GM23338 (cell line): ENCODE measurements at regions not wholly inside any gene's neighbourhood (a gene's known extent, or its start where the extent isn't known, plus 50 kb on each side); places are given as distances from the start of the nearest gene placed in this dataset.

ENCODE experiments used
- ATAC-seq: fragments of 200-7000 bp; cut with Tn5 transposase; 3 replicates; pipeline ENCODE4 v1.9.1; 2020
- DNase-seq: peaks from one replicate; pipeline ENCODE4 v3.0.0-alpha.2; 2015; ENCODE audit warnings: low spot score
- H2AFZ ChIP-seq: fragments of 200-600 bp; sonication (generic); 2 replicates; pipeline ENCODE4 v1.8.0; 2016; ENCODE audit warnings: antibody characterized with exemption, mild to moderate bottlenecking, moderate library complexity
- H3F3A ChIP-seq: fragments of 200-600 bp; sonication (generic); replicated peaks from 2 replicates; pipeline ENCODE4 v1.8.0; 2017; ENCODE audit warnings: antibody characterized with exemption, mixed run types, low read depth
- H3K27ac ChIP-seq: fragments of 200-600 bp; sonication (generic); 2 replicates; pipeline ENCODE4 v1.6.1; 2016; ENCODE audit warnings: low read depth
- H3K27me3 ChIP-seq: fragments of 200-600 bp; sonication (generic); 2 replicates; pipeline ENCODE4 v1.8.0; 2016; ENCODE audit warnings: mild to moderate bottlenecking, mixed run types, moderate library complexity; ENCODE audit not compliant: insufficient read depth
- H3K36me3 ChIP-seq: fragments of 200-600 bp; sonication (generic); 2 replicates; pipeline ENCODE4 v1.8.0; 2016; ENCODE audit warnings: mild to moderate bottlenecking; ENCODE audit not compliant: insufficient read depth
- H3K4me1 ChIP-seq: fragments of 200-600 bp; sonication (generic); 2 replicates; pipeline ENCODE4 v1.8.0; 2016; ENCODE audit warnings: mild to moderate bottlenecking, moderate library complexity; ENCODE audit not compliant: insufficient read depth
- H3K4me2 ChIP-seq: fragments of 200-600 bp; sonication (generic); 2 replicates; pipeline ENCODE4 v1.7.1; 2017; ENCODE audit warnings: mixed run types
- H3K4me3 ChIP-seq: fragments of 200-600 bp; sonication (generic); 2 replicates; pipeline ENCODE4 v1.6.1; 2016; ENCODE audit warnings: mixed run types
- H3K79me2 ChIP-seq: fragments of 200-600 bp; sonication (generic); replicated peaks from 2 replicates; pipeline ENCODE4 v1.8.0; 2017; ENCODE audit warnings: mild to moderate bottlenecking; ENCODE audit not compliant: insufficient read depth
- H3K9me2 ChIP-seq: fragments of 200-600 bp; sonication (generic); 2 replicates; pipeline ENCODE4 v1.8.0; 2017; ENCODE audit not compliant: insufficient read depth
- H4K20me1 ChIP-seq: fragments of 200-600 bp; sonication (generic); replicated peaks from 2 replicates; pipeline ENCODE4 v1.8.0; 2017; ENCODE audit warnings: mild to moderate bottlenecking; ENCODE audit not compliant: insufficient read depth
- H3K27ac Mint-ChIP-seq: 2 replicates; pipeline ENCODE4 v1.8.0; 2020; ENCODE audit warnings: inconsistent platforms, mild to moderate bottlenecking, moderate library complexity, mixed read lengths
- H3K27me3 Mint-ChIP-seq: 3 replicates; pipeline ENCODE4 v1.8.0; 2022; ENCODE audit warnings: low read depth, mild to moderate bottlenecking, moderate library complexity, mixed read lengths, inconsistent platforms; ENCODE audit not compliant: insufficient read depth, poor library complexity
- H3K36me3 Mint-ChIP-seq: 3 replicates; pipeline ENCODE4 v1.8.0; 2021; ENCODE audit warnings: low read depth, mild to moderate bottlenecking, inconsistent platforms, moderate library complexity, mixed read lengths
- H3K4me1 Mint-ChIP-seq: 3 replicates; pipeline ENCODE4 v1.8.0; 2020; ENCODE audit warnings: mild to moderate bottlenecking, inconsistent platforms, mixed read lengths
- H3K4me3 Mint-ChIP-seq: 3 replicates; pipeline ENCODE4 v1.8.0; 2021; ENCODE audit warnings: moderate library complexity, mild to moderate bottlenecking, inconsistent platforms, mixed read lengths
- H3K9me3 Mint-ChIP-seq: 3 replicates; pipeline ENCODE4 v1.8.0; 2020; ENCODE audit warnings: moderate library complexity, mild to moderate bottlenecking, inconsistent platforms, mixed read lengths
- CREB1 ChIP-seq: fragments of 250-450 bp; sonication (Bioruptor Pico); IDR thresholded peaks from 2 replicates; pipeline ENCODE4 v1.5.0; 2020; ENCODE audit warnings: low read depth, mild to moderate bottlenecking, moderate library complexity
- EZH2 ChIP-seq: fragments of 200-600 bp; sonication (generic); IDR thresholded peaks from one replicate; pipeline ENCODE4 v1.8.0; 2017; ENCODE audit warnings: antibody characterized with exemption, mild to moderate bottlenecking, low read depth; ENCODE audit not compliant: unreplicated experiment
- JUNB ChIP-seq: IDR thresholded peaks from one replicate; pipeline ENCODE4 v1.6.1; 2016; ENCODE audit warnings: antibody characterized with exemption; ENCODE audit not compliant: unreplicated experiment
- NANOG ChIP-seq: IDR thresholded peaks from 2 replicates; pipeline ENCODE4 v1.6.1; 2016; ENCODE audit warnings: antibody characterized with exemption, borderline replicate concordance
- POLR2AphosphoS5 ChIP-seq: IDR thresholded peaks from 2 replicates; pipeline ENCODE4 v1.6.1; 2016; ENCODE audit warnings: antibody characterized with exemption, low read depth
- STAT1 ChIP-seq: IDR thresholded peaks from one replicate; pipeline ENCODE4 v1.6.1; 2016; ENCODE audit warnings: antibody characterized with exemption; ENCODE audit not compliant: unreplicated experiment
- ZNF114 ChIP-seq: fragments of 250-450 bp; sonication (Bioruptor Pico); IDR thresholded peaks from 2 replicates; pipeline ENCODE4 v1.5.0; 2020; ENCODE audit warnings: mild to moderate bottlenecking, moderate library complexity
- ZNF331 ChIP-seq: fragments of 250-450 bp; sonication (Bioruptor Pico); IDR thresholded peaks from 2 replicates; pipeline ENCODE4 v1.5.0; 2020; ENCODE audit warnings: low read depth, mild to moderate bottlenecking, moderate library complexity
- TF ChIP-seq, protein P1 (sequence below), 2 experiments: fragments of 200-600 bp in 1 of 2; sonication (generic) in 1 of 2; conservative IDR thresholded peaks; 2 replicates each; pipeline versions ENCODE4 v1.5.1 to v1.6.1; 2016 to 2017; ENCODE audit warnings: antibody characterized with exemption in 2 of 2, low read depth in 2 of 2, mild to moderate bottlenecking in 2 of 2, moderate library complexity in 1 of 2
- TF ChIP-seq, protein P2 (sequence below): fragments of 250-450 bp; sonication (Bioruptor Pico); IDR thresholded peaks from 2 replicates; pipeline ENCODE4 v1.5.0; 2020; ENCODE audit warnings: mild to moderate bottlenecking, moderate library complexity
- TF ChIP-seq, protein P3 (sequence below): IDR thresholded peaks from 2 replicates; pipeline ENCODE4 v1.6.1; 2016; ENCODE audit warnings: antibody characterized with exemption

DNA sequence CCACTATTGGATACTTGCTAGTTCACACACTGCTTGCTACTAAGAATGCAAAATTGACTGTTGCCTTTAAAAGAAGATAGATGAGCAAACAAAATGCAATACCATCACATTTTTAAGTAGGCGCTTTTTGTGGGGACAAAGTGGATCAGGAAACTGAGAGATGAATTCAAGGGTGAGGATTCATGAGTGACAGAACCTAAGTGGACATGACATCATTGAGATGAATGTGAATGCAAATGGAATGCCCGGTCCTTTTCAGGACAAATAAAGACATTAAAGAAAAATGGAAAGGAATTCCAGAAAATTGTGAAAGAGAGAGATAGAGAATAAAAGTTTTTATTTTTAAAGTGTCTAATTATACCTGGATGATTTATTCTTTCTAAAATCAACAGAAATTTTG, 106.3 kb upstream of the AKR1E2 start:
- Mint-ChIP-seq H3K4me3 (no peak overlapping the region), H3K9me3 (no peaks in the 10 kb centered on the region), H3K36me3 (no peaks in the 10 kb centered on the region), H3K4me1 (peaks cover 7% of the 10 kb centered on the region; the same call in 2 of the 3 replicates), H3K27ac (no peak overlapping the region), H3K27me3 (peaks cover 1% of the 10 kb centered on the region)
- Histone ChIP-seq H3K4me1 (no peaks in the 10 kb centered on the region), H3K79me2 (no peaks in the 10 kb centered on the region), H3K9me2 (no peaks in the 10 kb centered on the region), H3K4me3 (no peak overlapping the region), H3F3A (no peaks in the 10 kb centered on the region), H2AFZ (no peak overlapping the region), H3K27ac (no peak overlapping the region), H3K27me3 (no peaks in the 10 kb centered on the region), H3K36me3 (no peaks in the 10 kb centered on the region), H3K4me2 (no peak overlapping the region), H4K20me1 (no peaks in the 10 kb centered on the region)
- no peak for ATAC-seq
- no peak for DNase-seq
- TF ChIP-seq CREB1 (CRISPR knock-in tag), result no peak
- TF ChIP-seq ZNF331, result no peak
- no peak for TF ChIP-seq EZH2
- no peak for TF ChIP-seq STAT1
- TF ChIP-seq, protein P1, sequence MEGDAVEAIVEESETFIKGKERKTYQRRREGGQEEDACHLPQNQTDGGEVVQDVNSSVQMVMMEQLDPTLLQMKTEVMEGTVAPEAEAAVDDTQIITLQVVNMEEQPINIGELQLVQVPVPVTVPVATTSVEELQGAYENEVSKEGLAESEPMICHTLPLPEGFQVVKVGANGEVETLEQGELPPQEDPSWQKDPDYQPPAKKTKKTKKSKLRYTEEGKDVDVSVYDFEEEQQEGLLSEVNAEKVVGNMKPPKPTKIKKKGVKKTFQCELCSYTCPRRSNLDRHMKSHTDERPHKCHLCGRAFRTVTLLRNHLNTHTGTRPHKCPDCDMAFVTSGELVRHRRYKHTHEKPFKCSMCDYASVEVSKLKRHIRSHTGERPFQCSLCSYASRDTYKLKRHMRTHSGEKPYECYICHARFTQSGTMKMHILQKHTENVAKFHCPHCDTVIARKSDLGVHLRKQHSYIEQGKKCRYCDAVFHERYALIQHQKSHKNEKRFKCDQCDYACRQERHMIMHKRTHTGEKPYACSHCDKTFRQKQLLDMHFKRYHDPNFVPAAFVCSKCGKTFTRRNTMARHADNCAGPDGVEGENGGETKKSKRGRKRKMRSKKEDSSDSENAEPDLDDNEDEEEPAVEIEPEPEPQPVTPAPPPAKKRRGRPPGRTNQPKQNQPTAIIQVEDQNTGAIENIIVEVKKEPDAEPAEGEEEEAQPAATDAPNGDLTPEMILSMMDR (conservative IDR thresholded peaks at IDR 0.05; ENCODE audit: low read depth in 2 of 2), result no peak
- no peak for TF ChIP-seq ZNF114
- TF ChIP-seq NANOG, result no peak
- TF ChIP-seq, protein P2, sequence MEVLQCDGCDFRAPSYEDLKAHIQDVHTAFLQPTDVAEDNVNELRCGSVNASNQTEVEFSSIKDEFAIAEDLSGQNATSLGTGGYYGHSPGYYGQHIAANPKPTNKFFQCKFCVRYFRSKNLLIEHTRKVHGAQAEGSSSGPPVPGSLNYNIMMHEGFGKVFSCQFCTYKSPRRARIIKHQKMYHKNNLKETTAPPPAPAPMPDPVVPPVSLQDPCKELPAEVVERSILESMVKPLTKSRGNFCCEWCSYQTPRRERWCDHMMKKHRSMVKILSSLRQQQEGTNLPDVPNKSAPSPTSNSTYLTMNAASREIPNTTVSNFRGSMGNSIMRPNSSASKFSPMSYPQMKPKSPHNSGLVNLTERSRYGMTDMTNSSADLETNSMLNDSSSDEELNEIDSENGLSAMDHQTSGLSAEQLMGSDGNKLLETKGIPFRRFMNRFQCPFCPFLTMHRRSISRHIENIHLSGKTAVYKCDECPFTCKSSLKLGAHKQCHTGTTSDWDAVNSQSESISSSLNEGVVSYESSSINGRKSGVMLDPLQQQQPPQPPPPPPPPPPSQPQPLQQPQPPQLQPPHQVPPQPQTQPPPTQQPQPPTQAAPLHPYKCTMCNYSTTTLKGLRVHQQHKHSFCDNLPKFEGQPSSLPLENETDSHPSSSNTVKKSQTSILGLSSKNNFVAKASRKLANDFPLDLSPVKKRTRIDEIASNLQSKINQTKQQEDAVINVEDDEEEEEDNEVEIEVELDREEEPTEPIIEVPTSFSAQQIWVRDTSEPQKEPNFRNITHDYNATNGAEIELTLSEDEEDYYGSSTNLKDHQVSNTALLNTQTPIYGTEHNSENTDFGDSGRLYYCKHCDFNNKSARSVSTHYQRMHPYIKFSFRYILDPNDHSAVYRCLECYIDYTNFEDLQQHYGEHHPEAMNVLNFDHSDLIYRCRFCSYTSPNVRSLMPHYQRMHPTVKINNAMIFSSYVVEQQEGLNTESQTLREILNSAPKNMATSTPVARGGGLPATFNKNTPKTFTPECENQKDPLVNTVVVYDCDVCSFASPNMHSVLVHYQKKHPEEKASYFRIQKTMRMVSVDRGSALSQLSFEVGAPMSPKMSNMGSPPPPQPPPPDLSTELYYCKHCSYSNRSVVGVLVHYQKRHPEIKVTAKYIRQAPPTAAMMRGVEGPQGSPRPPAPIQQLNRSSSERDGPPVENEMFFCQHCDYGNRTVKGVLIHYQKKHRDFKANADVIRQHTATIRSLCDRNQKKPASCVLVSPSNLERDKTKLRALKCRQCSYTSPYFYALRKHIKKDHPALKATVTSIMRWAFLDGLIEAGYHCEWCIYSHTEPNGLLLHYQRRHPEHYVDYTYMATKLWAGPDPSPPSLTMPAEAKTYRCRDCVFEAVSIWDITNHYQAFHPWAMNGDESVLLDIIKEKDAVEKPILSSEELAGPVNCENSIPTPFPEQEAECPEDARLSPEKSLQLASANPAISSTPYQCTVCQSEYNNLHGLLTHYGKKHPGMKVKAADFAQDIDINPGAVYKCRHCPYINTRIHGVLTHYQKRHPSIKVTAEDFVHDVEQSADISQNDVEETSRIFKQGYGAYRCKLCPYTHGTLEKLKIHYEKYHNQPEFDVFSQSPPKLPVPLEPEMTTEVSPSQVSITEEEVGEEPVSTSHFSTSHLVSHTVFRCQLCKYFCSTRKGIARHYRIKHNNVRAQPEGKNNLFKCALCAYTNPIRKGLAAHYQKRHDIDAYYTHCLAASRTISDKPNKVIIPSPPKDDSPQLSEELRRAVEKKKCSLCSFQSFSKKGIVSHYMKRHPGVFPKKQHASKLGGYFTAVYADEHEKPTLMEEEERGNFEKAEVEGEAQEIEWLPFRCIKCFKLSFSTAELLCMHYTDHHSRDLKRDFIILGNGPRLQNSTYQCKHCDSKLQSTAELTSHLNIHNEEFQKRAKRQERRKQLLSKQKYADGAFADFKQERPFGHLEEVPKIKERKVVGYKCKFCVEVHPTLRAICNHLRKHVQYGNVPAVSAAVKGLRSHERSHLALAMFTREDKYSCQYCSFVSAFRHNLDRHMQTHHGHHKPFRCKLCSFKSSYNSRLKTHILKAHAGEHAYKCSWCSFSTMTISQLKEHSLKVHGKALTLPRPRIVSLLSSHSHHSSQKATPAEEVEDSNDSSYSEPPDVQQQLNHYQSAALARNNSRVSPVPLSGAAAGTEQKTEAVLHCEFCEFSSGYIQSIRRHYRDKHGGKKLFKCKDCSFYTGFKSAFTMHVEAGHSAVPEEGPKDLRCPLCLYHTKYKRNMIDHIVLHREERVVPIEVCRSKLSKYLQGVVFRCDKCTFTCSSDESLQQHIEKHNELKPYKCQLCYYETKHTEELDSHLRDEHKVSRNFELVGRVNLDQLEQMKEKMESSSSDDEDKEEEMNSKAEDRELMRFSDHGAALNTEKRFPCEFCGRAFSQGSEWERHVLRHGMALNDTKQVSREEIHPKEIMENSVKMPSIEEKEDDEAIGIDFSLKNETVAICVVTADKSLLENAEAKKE (CRISPR knock-in tag), result no peak
- TF ChIP-seq, protein P3, sequence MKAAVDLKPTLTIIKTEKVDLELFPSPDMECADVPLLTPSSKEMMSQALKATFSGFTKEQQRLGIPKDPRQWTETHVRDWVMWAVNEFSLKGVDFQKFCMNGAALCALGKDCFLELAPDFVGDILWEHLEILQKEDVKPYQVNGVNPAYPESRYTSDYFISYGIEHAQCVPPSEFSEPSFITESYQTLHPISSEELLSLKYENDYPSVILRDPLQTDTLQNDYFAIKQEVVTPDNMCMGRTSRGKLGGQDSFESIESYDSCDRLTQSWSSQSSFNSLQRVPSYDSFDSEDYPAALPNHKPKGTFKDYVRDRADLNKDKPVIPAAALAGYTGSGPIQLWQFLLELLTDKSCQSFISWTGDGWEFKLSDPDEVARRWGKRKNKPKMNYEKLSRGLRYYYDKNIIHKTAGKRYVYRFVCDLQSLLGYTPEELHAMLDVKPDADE, result no peak
- TF ChIP-seq JUNB, result no peak
- no peak for TF ChIP-seq POLR2AphosphoS5
